GM13976 (cell line): ENCODE measurements at regions not wholly inside any gene's neighbourhood (a gene's known extent, or its start where the extent isn't known, plus 50 kb on each side); places are given as distances from the start of the nearest gene placed in this dataset.

ENCODE experiments used
- DNase-seq: peaks from one replicate; pipeline ENCODE4 v3.0.0; 2012; ENCODE audit warnings: low spot score
- in situ Hi-C: fragments of 300-500 bp; cut with MboI; formaldehyde crosslinking; loops from one replicate; pipeline ENCODE4 v1.12.0; 2022; ENCODE audit warnings: low sequenced_read_pairs, mixed read lengths, inconsistent platforms; ENCODE audit not compliant: unreplicated experiment
- TF ChIP-seq, protein P1 (sequence below): IDR thresholded peaks from 2 replicates; pipeline ENCODE4 v1.5.1; 2012; ENCODE audit warnings: borderline replicate concordance, mild to moderate bottlenecking; ENCODE audit not compliant: insufficient read depth; ENCODE audit errors: extremely low read depth, missing control alignments, control extremely low read depth

DNA sequence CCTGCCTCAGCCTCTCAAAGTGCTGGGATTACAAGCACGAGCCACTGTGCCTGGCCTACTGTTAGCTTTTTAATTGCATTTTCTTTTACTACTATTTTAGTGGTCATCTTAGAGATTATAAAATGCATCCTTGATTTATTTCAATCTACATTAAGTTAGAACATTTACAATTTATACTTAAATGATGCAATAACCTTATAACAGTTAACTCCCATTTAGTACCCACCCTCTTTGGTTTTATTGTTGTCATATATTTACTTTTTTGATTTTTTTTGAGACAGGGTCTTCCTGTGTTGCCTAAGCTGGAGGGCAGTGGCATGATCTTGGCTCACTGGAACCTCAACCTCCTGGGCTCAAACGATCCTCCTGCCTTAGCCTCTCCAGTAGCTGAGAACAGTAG, 77.3 kb downstream of the PPCDC start:
- in situ Hi-C loops, result no loop called here
- no peak for DNase-seq
- TF ChIP-seq, protein P1, sequence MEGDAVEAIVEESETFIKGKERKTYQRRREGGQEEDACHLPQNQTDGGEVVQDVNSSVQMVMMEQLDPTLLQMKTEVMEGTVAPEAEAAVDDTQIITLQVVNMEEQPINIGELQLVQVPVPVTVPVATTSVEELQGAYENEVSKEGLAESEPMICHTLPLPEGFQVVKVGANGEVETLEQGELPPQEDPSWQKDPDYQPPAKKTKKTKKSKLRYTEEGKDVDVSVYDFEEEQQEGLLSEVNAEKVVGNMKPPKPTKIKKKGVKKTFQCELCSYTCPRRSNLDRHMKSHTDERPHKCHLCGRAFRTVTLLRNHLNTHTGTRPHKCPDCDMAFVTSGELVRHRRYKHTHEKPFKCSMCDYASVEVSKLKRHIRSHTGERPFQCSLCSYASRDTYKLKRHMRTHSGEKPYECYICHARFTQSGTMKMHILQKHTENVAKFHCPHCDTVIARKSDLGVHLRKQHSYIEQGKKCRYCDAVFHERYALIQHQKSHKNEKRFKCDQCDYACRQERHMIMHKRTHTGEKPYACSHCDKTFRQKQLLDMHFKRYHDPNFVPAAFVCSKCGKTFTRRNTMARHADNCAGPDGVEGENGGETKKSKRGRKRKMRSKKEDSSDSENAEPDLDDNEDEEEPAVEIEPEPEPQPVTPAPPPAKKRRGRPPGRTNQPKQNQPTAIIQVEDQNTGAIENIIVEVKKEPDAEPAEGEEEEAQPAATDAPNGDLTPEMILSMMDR, result no peak

DNA sequence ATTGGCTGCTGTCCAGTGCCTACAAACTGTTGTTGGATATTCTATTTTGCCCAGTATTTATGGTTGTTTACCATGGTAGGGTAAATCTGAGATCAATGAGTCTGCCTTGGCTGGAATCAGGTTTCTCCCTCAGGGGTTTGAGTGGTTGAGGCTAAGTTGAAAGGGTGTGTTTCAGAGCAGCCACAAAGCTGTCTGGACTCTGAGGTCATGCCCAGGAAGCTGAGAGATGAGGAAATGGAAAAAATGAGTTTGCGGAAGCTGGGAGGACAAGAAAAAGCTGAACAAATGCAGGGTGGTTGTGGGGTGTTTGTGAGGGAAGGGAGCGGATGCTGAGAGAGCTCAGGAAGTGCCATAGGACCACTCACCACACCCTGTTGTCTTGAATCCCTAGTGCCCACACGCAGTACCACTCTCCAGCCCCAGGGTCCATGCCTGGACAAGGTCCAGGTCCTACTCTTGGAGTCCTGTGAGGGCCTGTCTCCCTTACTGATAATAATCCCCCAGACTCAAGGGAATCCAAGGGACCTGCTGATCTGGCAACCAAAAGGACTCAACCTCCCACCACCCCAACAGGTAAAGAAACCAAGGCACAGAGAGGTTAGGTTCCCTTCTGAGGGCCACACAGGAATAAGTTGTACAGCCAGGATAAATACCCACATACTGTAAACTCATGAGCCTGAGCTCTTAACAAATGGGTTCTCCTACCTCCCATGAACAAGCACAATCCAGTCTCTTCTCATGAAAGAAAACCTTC, 81.6 kb downstream of the PPCDC start:
- TF ChIP-seq, protein P1, result no peak
- peak; percentile 83 for DNase-seq
- in situ Hi-C loops, result no loop called here

DNA sequence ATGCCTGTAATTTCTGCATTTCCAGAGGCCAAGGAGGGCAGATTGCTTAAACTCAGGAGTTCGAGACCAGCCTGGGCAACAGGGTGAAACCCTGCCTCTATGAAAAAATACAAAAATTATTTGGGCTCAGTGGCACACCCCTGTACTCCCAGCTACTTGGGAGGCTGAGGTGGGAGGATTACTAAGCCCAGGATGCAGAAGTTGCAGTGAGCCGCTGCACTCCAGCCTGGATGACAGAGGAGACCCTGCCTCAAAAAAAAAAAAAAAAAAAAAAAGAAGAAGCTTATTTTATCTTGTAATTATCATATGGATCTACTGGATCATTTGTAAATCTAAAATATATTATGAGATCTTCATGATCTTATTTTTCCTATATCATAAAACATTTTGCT, 84.1 kb downstream of the PPCDC start:
- TF ChIP-seq, protein P1, result no peak
- in situ Hi-C loops, result no loop called here
- no peak for DNase-seq

DNA sequence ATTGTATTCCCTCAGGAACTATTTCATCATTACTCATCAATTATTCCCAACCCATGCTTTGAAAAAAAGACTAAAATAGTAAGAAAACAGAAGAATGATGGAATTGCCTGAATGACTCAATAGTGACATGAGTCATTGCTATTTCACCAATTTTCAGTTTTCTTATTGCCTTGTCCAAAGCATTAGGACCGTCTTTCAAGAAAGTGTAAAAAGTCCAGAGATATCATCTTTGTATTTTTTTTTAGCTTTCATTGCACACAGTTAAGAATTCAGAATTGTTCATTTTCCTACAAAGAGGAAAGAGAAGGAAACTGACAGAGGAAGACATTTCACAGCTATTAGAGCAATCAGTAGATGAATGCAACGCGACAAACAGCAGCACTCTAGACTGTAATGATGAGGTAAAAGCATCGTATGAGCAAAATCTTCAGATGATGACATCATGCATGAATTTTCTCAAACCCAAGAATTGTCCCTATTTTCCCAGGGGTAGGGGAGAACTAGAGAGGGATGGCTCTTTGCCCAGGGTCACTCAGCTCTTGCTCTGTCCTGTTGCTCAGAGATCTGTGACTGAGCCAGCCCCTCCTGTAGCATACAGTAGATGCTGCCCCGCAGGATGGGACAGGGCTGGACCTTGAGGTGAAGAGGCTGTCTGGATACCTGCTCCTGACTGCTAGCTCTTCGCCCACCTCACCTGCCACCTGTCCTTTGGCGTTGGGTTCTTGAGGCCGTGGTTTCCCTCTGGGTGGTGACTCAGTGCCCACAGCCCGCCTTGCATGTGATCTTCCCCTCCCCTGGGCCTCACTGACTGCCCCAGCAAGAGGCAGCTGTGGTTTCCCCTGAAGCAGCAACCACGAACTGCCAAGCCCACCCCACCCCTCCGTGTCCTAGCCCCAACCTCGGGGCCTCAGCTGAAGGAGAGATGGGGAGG, 84.8 kb downstream of the PPCDC start:
- DNase-seq, result peak; percentile 51
- TF ChIP-seq, protein P1, result no peak
- in situ Hi-C loops, result no loop called here

DNA sequence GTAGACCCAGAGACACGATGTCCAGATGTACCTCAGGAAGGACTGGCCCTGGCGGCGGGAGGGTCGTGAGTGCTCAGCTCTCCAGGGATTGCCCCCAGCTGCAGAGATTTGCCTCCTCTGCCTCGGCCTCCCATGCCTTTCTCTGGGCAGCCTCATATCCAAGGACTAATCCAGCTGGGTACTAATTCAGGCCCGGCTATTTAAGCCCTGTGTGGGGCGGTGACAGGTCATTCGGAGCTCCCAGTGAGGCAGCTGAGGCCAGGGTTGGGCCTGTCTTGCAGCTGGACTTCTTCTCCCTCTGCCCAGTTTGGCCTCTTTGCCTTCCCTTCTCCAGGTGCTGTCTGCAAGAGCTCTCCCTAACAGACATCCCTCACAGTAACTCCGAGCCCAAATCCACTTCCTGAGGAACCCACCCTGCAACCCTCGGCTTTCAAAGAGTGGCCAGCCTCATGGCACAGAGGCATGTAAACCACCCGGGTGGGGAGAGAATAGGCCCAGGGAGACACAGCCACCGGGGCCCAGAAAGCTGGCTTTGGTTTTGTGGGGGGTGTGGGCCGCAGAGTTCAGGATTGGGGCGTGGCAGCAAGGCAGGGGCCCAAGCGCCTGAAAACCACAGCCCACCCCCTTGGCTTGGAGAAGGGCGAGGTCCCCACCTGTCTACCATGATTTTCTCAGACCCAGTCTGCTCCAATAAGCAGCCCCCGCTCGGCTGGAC, 85.8 kb downstream of the PPCDC start:
- TF ChIP-seq, protein P1, result no peak
- DNase-seq, result no peak
- in situ Hi-C loops, result no loop called here

DNA sequence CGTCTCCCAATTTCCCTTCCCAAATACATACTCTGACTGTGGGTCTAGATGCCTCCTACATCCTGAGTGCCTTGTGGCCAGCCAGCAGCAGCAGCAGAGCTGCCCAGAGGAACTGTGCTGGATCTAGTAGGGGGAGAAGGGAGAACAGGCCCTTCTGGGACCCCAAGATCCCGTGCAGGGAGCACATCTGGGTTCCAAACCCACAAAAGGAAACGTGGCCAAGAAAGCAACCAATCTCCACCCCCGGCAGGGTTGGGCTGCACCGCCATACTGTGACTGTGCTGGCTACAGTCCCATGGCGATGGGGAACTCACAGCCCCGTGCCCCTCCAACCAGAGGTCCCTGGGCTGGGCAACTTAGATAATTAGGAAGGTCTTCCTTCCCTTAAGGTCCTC, 86.3 kb downstream of the PPCDC start:
- in situ Hi-C loops, result no loop called here
- TF ChIP-seq, protein P1, result no peak
- no peak for DNase-seq
